SK-N-SH treated with all-trans-retinoic acid at 6 μM for 48 hours (cell line): ENCODE measurements at regions not wholly inside any gene's neighbourhood (a gene's known extent, or its start where the extent isn't known, plus 50 kb on each side); places are given as distances from the start of the nearest gene placed in this dataset.

Source experiments
- ATAC-seq: fragments of 200-7000 bp; cut with Tn5 transposase; 3 replicates; pipeline ENCODE4 v1.9.1; 2020; ENCODE audit warnings: mild to moderate bottlenecking, moderate library complexity
- BACH2 ChIP-seq: fragments of 250-450 bp; sonication (Bioruptor Pico); IDR thresholded peaks from 2 replicates; pipeline ENCODE4 v1.9.0; 2021; ENCODE audit warnings: mild to moderate bottlenecking, borderline replicate concordance
- CSDC2 ChIP-seq: fragments of 250-450 bp; sonication (Bioruptor Pico); IDR thresholded peaks from 2 replicates; pipeline ENCODE4 v1.5.0; 2020; ENCODE audit warnings: mild to moderate bottlenecking, moderate library complexity
- ESRRG ChIP-seq: fragments of 250-450 bp; sonication (Bioruptor Pico); IDR thresholded peaks from 2 replicates; pipeline ENCODE4 v1.6.1; 2021; ENCODE audit warnings: mild to moderate bottlenecking
- GLIS3 ChIP-seq: fragments of 250-450 bp; sonication (Bioruptor Pico); IDR thresholded peaks from 2 replicates; pipeline ENCODE4 v1.5.0; 2020; ENCODE audit warnings: mild to moderate bottlenecking, moderate library complexity
- ISL1 ChIP-seq: fragments of 250-450 bp; sonication (Bioruptor Pico); IDR thresholded peaks from 2 replicates; pipeline ENCODE4 v2.1.2; 2022; ENCODE audit warnings: mild to moderate bottlenecking, moderate library complexity
- OSR1 ChIP-seq: fragments of 250-450 bp; sonication (Bioruptor Pico); IDR thresholded peaks from 2 replicates; pipeline ENCODE4 v1.8.0; 2022; ENCODE audit warnings: moderate library complexity, mild to moderate bottlenecking, inconsistent platforms
- PPARA ChIP-seq: fragments of 250-450 bp; sonication (Bioruptor Pico); IDR thresholded peaks from 2 replicates; pipeline ENCODE4 v1.5.0; 2020; ENCODE audit warnings: mild to moderate bottlenecking, borderline replicate concordance
- RARB ChIP-seq: fragments of 250-450 bp; sonication (Bioruptor Pico); IDR thresholded peaks from 2 replicates; pipeline ENCODE4 v1.8.0; 2021; ENCODE audit warnings: mild to moderate bottlenecking, moderate library complexity
- SNAI2 ChIP-seq: fragments of 250-450 bp; sonication (Bioruptor Pico); IDR thresholded peaks from 2 replicates; pipeline ENCODE4 v1.5.0; 2020; ENCODE audit warnings: mild to moderate bottlenecking, moderate library complexity
- TCF4 ChIP-seq: fragments of 250-450 bp; sonication (Bioruptor Pico); IDR thresholded peaks from 2 replicates; pipeline ENCODE4 v1.8.0; 2021; ENCODE audit warnings: mild to moderate bottlenecking, moderate library complexity, borderline replicate concordance
- TOX ChIP-seq: fragments of 250-450 bp; sonication (Bioruptor Pico); IDR thresholded peaks from 2 replicates; pipeline ENCODE4 v1.8.0; 2021; ENCODE audit warnings: mild to moderate bottlenecking, moderate library complexity, borderline replicate concordance
- ZC3H10 ChIP-seq: fragments of 250-450 bp; sonication (Bioruptor Pico); IDR thresholded peaks from 2 replicates; pipeline ENCODE4 v1.5.1; 2021; ENCODE audit warnings: mild to moderate bottlenecking, moderate library complexity
- ZFP3 ChIP-seq: fragments of 250-450 bp; sonication (Bioruptor Pico); IDR thresholded peaks from 2 replicates; pipeline ENCODE4 v1.5.0; 2020; ENCODE audit warnings: mild to moderate bottlenecking, moderate library complexity
- ZFP30 ChIP-seq: fragments of 450-650 bp; formaldehyde crosslinking; IDR thresholded peaks from 2 replicates; pipeline ENCODE4 v1.5.0; 2022; ENCODE audit warnings: mild to moderate bottlenecking, moderate library complexity
- ZNF565 ChIP-seq: fragments of 450-650 bp; formaldehyde crosslinking; conservative IDR thresholded peaks from 2 replicates; pipeline ENCODE4 v1.5.0; 2020; ENCODE audit warnings: low read depth, mild to moderate bottlenecking, moderate library complexity
- ZNF70 ChIP-seq: fragments of 450-650 bp; formaldehyde crosslinking; IDR thresholded peaks from 2 replicates; pipeline ENCODE4 v1.5.0; 2020; ENCODE audit warnings: mild to moderate bottlenecking, moderate library complexity
- ZNF8 ChIP-seq: fragments of 450-650 bp; formaldehyde crosslinking; IDR thresholded peaks from 2 replicates; pipeline ENCODE4 v1.5.0; 2020; ENCODE audit warnings: mild to moderate bottlenecking, moderate library complexity
- TF ChIP-seq, protein P1 (sequence below): fragments of 250-450 bp; sonication (Bioruptor Pico); IDR thresholded peaks from 2 replicates; pipeline ENCODE4 v1.5.1; 2021; ENCODE audit warnings: mild to moderate bottlenecking, moderate library complexity
- TF ChIP-seq, protein P2 (sequence below): fragments of 250-450 bp; sonication (Bioruptor Pico); IDR thresholded peaks from 2 replicates; pipeline ENCODE4 v1.8.0; 2021; ENCODE audit warnings: low read depth, mild to moderate bottlenecking, moderate library complexity, borderline replicate concordance
- TF ChIP-seq, protein P3 (sequence below): fragments of 250-450 bp; sonication (Bioruptor Pico); IDR thresholded peaks from 2 replicates; pipeline ENCODE4 v1.8.0; 2020; ENCODE audit warnings: mild to moderate bottlenecking, moderate library complexity, borderline replicate concordance
- TF ChIP-seq, protein P4 (sequence below): fragments of 250-450 bp; sonication (Bioruptor Pico); IDR thresholded peaks from 2 replicates; pipeline ENCODE4 v1.5.0; 2020; ENCODE audit warnings: mild to moderate bottlenecking, moderate library complexity
- TF ChIP-seq, protein P5 (sequence below): fragments of 250-450 bp; sonication (Bioruptor Pico); IDR thresholded peaks from 2 replicates; pipeline ENCODE4 v1.5.1; 2020; ENCODE audit warnings: low read depth, mild to moderate bottlenecking, moderate library complexity

DNA sequence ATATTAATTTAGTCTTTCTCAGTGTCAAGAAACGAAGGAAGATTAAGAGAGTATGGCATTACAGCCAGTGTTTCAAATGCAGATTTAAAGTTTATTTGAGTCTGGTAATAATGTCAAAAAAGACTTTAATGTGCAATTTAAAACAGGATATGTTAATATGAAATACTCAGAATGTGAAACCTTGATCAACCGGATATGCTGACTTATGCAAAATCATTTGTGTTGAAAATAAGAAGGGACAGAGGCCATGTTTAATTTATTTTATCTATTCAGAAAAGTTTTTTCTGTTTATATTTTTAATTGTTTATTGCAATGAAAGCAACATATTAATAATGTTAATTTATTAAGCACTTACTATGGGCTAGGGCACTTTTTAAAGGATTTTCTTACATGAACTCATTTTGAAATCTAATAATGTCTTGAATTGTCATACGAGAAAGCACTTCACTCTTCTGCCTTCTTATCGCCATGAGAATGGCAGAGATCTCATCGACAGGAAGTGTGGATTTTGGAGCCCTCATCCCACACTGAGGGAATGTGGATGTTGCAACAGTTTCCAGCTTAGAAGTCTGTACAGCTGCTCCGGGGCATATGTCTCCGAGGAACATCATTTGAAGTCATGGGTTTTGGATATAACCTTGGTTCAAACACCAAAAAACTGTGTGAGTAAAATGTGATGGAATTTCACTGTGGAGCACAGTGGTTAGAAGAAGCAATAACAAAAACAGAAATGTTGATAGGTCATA is 1410.4 kb downstream of the EPHA7 start:
- TF ChIP-seq TOX (CRISPR knock-in tag) (no peak), GLIS3 (CRISPR knock-in tag) (no peak), ZC3H10 (CRISPR knock-in tag) (no peak), ZNF70 (no peak), ZFP3 (CRISPR knock-in tag) (no peak), TCF4 (CRISPR knock-in tag) (no peak), CSDC2 (CRISPR knock-in tag) (no peak), SNAI2 (CRISPR knock-in tag) (no peak), BACH2 (no peak), ESRRG (CRISPR knock-in tag) (no peak)
- TF ChIP-seq, protein P1, sequence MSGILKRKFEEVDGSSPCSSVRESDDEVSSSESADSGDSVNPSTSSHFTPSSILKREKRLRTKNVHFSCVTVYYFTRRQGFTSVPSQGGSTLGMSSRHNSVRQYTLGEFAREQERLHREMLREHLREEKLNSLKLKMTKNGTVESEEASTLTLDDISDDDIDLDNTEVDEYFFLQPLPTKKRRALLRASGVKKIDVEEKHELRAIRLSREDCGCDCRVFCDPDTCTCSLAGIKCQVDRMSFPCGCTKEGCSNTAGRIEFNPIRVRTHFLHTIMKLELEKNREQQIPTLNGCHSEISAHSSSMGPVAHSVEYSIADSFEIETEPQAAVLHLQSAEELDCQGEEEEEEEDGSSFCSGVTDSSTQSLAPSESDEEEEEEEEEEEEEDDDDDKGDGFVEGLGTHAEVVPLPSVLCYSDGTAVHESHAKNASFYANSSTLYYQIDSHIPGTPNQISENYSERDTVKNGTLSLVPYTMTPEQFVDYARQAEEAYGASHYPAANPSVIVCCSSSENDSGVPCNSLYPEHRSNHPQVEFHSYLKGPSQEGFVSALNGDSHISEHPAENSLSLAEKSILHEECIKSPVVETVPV (CRISPR knock-in tag) = no peak
- TF ChIP-seq, protein P2, sequence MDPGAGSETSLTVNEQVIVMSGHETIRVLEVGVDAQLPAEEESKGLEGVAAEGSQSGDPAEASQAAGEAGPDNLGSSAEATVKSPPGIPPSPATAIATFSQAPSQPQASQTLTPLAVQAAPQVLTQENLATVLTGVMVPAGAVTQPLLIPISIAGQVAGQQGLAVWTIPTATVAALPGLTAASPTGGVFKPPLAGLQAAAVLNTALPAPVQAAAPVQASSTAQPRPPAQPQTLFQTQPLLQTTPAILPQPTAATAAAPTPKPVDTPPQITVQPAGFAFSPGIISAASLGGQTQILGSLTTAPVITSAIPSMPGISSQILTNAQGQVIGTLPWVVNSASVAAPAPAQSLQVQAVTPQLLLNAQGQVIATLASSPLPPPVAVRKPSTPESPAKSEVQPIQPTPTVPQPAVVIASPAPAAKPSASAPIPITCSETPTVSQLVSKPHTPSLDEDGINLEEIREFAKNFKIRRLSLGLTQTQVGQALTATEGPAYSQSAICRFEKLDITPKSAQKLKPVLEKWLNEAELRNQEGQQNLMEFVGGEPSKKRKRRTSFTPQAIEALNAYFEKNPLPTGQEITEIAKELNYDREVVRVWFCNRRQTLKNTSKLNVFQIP (CRISPR knock-in tag) = no peak
- no peak for ATAC-seq

DNA sequence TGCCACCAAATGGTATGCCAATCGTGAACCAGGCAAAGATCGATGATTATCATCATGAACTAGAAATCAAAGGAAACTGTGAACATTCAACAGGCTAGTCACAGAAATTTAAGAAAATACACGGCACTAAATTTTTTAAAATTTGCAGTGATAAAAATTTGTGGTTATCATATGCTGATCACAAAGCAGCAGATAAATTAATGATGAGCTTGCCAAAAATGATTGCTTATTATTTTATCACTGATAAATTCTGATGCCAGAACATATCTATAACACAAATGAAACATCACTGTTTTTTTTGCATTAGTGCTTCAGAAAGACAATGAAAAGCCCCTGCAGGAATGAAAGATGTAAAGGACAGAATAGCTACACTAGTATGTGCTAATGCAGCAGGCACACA is 1413.2 kb upstream of the MAP3K7 start:
- ATAC-seq = no peak
- TF ChIP-seq OSR1 (no peak), TCF4 (CRISPR knock-in tag) (no peak), ZNF565 (CRISPR knock-in tag) (no peak), ZC3H10 (CRISPR knock-in tag) (no peak)
- TF ChIP-seq, protein P2 (CRISPR knock-in tag) = no peak
- TF ChIP-seq, protein P3, sequence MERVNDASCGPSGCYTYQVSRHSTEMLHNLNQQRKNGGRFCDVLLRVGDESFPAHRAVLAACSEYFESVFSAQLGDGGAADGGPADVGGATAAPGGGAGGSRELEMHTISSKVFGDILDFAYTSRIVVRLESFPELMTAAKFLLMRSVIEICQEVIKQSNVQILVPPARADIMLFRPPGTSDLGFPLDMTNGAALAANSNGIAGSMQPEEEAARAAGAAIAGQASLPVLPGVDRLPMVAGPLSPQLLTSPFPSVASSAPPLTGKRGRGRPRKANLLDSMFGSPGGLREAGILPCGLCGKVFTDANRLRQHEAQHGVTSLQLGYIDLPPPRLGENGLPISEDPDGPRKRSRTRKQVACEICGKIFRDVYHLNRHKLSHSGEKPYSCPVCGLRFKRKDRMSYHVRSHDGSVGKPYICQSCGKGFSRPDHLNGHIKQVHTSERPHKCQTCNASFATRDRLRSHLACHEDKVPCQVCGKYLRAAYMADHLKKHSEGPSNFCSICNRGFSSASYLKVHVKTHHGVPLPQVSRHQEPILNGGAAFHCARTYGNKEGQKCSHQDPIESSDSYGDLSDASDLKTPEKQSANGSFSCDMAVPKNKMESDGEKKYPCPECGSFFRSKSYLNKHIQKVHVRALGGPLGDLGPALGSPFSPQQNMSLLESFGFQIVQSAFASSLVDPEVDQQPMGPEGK (CRISPR knock-in tag) = no peak
- TF ChIP-seq, protein P4, sequence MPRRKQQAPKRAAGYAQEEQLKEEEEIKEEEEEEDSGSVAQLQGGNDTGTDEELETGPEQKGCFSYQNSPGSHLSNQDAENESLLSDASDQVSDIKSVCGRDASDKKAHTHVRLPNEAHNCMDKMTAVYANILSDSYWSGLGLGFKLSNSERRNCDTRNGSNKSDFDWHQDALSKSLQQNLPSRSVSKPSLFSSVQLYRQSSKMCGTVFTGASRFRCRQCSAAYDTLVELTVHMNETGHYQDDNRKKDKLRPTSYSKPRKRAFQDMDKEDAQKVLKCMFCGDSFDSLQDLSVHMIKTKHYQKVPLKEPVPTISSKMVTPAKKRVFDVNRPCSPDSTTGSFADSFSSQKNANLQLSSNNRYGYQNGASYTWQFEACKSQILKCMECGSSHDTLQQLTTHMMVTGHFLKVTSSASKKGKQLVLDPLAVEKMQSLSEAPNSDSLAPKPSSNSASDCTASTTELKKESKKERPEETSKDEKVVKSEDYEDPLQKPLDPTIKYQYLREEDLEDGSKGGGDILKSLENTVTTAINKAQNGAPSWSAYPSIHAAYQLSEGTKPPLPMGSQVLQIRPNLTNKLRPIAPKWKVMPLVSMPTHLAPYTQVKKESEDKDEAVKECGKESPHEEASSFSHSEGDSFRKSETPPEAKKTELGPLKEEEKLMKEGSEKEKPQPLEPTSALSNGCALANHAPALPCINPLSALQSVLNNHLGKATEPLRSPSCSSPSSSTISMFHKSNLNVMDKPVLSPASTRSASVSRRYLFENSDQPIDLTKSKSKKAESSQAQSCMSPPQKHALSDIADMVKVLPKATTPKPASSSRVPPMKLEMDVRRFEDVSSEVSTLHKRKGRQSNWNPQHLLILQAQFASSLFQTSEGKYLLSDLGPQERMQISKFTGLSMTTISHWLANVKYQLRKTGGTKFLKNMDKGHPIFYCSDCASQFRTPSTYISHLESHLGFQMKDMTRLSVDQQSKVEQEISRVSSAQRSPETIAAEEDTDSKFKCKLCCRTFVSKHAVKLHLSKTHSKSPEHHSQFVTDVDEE = no peak

DNA sequence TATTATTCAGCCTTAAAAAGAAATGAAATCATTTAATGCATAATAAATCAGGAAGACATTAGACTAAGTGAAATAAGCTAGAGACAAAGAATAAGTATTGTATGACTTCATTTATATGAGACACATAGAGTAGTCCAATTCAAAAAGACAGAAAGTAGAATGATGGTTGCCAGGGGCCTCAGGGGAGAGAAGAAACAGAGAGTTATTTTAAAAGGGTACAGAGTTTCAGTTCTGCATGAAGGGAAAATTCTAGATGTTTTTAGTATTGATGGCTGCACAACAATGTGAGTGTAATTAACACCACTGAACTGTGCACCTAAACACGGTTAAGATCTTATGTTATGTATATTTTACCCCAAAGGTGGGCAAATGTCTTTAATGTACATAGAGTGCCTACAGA is 1407.9 kb upstream of the MAP3K7 start:
- no peak for ATAC-seq
- TF ChIP-seq, protein P3 (CRISPR knock-in tag) = no peak
- TF ChIP-seq ZNF8 (CRISPR knock-in tag) (no peak), PPARA (no peak), TOX (CRISPR knock-in tag) (no peak), SNAI2 (CRISPR knock-in tag) (no peak), ZFP30 (CRISPR knock-in tag) (no peak), ESRRG (CRISPR knock-in tag) (no peak), ZNF565 (CRISPR knock-in tag) (no peak), ISL1 (no peak), ZC3H10 (CRISPR knock-in tag) (no peak), ZNF70 (no peak), GLIS3 (CRISPR knock-in tag) (no peak), OSR1 (no peak), RARB (CRISPR knock-in tag) (no peak)
- TF ChIP-seq, protein P5, sequence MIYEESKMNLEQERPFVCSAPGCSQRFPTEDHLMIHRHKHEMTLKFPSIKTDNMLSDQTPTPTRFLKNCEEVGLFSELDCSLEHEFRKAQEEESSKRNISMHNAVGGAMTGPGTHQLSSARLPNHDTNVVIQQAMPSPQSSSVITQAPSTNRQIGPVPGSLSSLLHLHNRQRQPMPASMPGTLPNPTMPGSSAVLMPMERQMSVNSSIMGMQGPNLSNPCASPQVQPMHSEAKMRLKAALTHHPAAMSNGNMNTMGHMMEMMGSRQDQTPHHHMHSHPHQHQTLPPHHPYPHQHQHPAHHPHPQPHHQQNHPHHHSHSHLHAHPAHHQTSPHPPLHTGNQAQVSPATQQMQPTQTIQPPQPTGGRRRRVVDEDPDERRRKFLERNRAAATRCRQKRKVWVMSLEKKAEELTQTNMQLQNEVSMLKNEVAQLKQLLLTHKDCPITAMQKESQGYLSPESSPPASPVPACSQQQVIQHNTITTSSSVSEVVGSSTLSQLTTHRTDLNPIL = no peak
